IMR-90 (cell line): ENCODE measurements at regions not wholly inside any gene's neighbourhood (a gene's known extent, or its start where the extent isn't known, plus 50 kb on each side); places are given as distances from the start of the nearest gene placed in this dataset.

Experiments
- ATAC-seq: fragments of 200-7000 bp; cut with Tn5 transposase; 2 replicates; pipeline ENCODE4 v1.9.1; 2020; ENCODE audit warnings: low read depth, mild to moderate bottlenecking, moderate library complexity
- BruUV-seq: library from RNA; stranded (reverse); fragments of 400-500 nt; replicated peaks from 2 replicates; lab custom pipeline; 2021; lab: Mats Ljungman, UMichigan
- CTCF ChIA-PET: fragments of 300-600 bp; formaldehyde crosslinking; extraction: SDS; loops from one replicate; lab custom pipeline; 2021; ENCODE audit warnings: antibody characterized with exemption; lab: Yijun Ruan, JAX
- POLR2A ChIA-PET: fragments of 300-600 bp; sonication (Branson Sonifier 250); formaldehyde crosslinking; loops from one replicate; lab custom pipeline; 2022; ENCODE audit warnings: antibody characterized with exemption; ENCODE audit not compliant: unreplicated experiment; lab: Charles Lee
- DNase-seq: peaks from one replicate; pipeline ENCODE4 v3.0.0; 2013
- H2AFZ ChIP-seq: replicated peaks from 2 replicates; pipeline ENCODE3; 2013; ENCODE audit warnings: low read length, mild to moderate bottlenecking; ENCODE audit not compliant: poor library complexity
- H2AK5ac ChIP-seq: 2 replicates; pipeline ENCODE4 v1.6.1; 2013; ENCODE audit warnings: low read depth, low read length, inconsistent platforms
- H2AK9ac ChIP-seq: replicated peaks from 2 replicates; pipeline ENCODE3; 2013; ENCODE audit warnings: mild to moderate bottlenecking, low read depth, low read length, moderate library complexity; ENCODE audit not compliant: poor library complexity
- H2BK120ac ChIP-seq: 2 replicates; pipeline ENCODE4 v1.6.1; 2013; ENCODE audit warnings: low read depth, low read length, inconsistent platforms
- H2BK15ac ChIP-seq: 3 replicates; pipeline ENCODE4 v1.6.1; 2013; ENCODE audit warnings: low read depth, low read length, inconsistent platforms
- H2BK20ac ChIP-seq: 2 replicates; pipeline ENCODE4 v1.6.1; 2013; ENCODE audit warnings: low read depth, mild to moderate bottlenecking, inconsistent platforms, low read length, moderate library complexity
- H2BK5ac ChIP-seq: 2 replicates; pipeline ENCODE4 v1.6.1; 2013; ENCODE audit warnings: mild to moderate bottlenecking, low read depth, low read length, inconsistent platforms; ENCODE audit not compliant: poor library complexity, severe bottlenecking
- H3K14ac ChIP-seq: replicated peaks from 2 replicates; pipeline ENCODE4 v1.6.1; 2013; ENCODE audit warnings: low read depth, low read length, inconsistent platforms
- H3K18ac ChIP-seq: 2 replicates; pipeline ENCODE4 v1.6.1; 2013; ENCODE audit warnings: low read depth, low read length, control low read depth
- H3K23ac ChIP-seq: 2 replicates; pipeline ENCODE4 v1.6.1; 2013; ENCODE audit warnings: low read depth, low read length, inconsistent platforms
- H3K27ac ChIP-seq: 2 replicates; pipeline ENCODE4 v1.5.1; 2013; ENCODE audit warnings: mild to moderate bottlenecking, control low read depth, low read length; ENCODE audit not compliant: insufficient read depth
- H3K27me3 ChIP-seq: 2 replicates; pipeline ENCODE4 v1.6.1; 2013; ENCODE audit warnings: low read length; ENCODE audit not compliant: control insufficient read depth, insufficient read depth
- H3K36me3 ChIP-seq: 2 replicates; pipeline ENCODE4 v1.6.1; 2013; ENCODE audit warnings: low read length, mixed read lengths; ENCODE audit not compliant: control insufficient read depth, insufficient read depth
- H3K4ac ChIP-seq: 2 replicates; pipeline ENCODE4 v1.6.1; 2013; ENCODE audit warnings: low read depth, low read length, inconsistent platforms
- H3K4me1 ChIP-seq: 2 replicates; pipeline ENCODE4 v1.6.1; 2013; ENCODE audit warnings: low read length, mixed read lengths; ENCODE audit not compliant: control insufficient read depth, insufficient read depth
- H3K4me2 ChIP-seq: 2 replicates; pipeline ENCODE4 v1.6.1; 2013; ENCODE audit warnings: low read depth, mild to moderate bottlenecking, control low read depth, low read length, moderate library complexity
- H3K4me3 ChIP-seq: 2 replicates; pipeline ENCODE4 v1.5.1; 2013; ENCODE audit warnings: low read depth, mild to moderate bottlenecking, control low read depth, low read length, moderate library complexity; ENCODE audit not compliant: insufficient read depth
- H3K56ac ChIP-seq: 2 replicates; pipeline ENCODE4 v1.6.1; 2013; ENCODE audit warnings: low read length, inconsistent platforms; ENCODE audit not compliant: insufficient read depth; ENCODE audit errors: extremely low read depth
- H3K79me1 ChIP-seq, 2 experiments: 2 replicates each; pipeline ENCODE4 v1.6.1; 2013; ENCODE audit warnings: low read length in 2 of 2, inconsistent platforms in 1 of 2, low read depth in 1 of 2
- H3K9ac ChIP-seq: 2 replicates; pipeline ENCODE4 v1.6.1; 2013; ENCODE audit warnings: low read depth, low read length, control low read depth
- H3K9me1 ChIP-seq: 2 replicates; pipeline ENCODE4 v1.6.1; 2013; ENCODE audit warnings: low read length, inconsistent platforms; ENCODE audit not compliant: insufficient read depth
- H3K9me3 ChIP-seq: 2 replicates; pipeline ENCODE4 v1.6.1; 2013; ENCODE audit warnings: low read length; ENCODE audit not compliant: control insufficient read depth, insufficient read depth
- H4K20me1 ChIP-seq: 2 replicates; pipeline ENCODE4 v1.6.1; 2013; ENCODE audit warnings: low read length, inconsistent platforms; ENCODE audit not compliant: insufficient read depth
- H4K5ac ChIP-seq: 2 replicates; pipeline ENCODE4 v1.6.1; 2013; ENCODE audit warnings: mild to moderate bottlenecking, low read depth, low read length, control low read depth
- H4K8ac ChIP-seq, 2 experiments: 2 replicates each; pipeline ENCODE4 v1.6.1; 2013; ENCODE audit warnings: low read depth in 2 of 2, low read length in 2 of 2, control low read depth in 1 of 2, inconsistent platforms in 1 of 2
- H4K91ac ChIP-seq: 2 replicates; pipeline ENCODE4 v1.6.1; 2013; ENCODE audit warnings: low read depth, low read length, inconsistent platforms; ENCODE audit not compliant: insufficient read depth
- BHLHE40 ChIP-seq: fragments of 150-350 bp; IDR thresholded peaks from 2 replicates; pipeline ENCODE4 v1.6.1; 2016; ENCODE audit warnings: mild to moderate bottlenecking, low read depth, low read length
- CEBPB ChIP-seq: IDR thresholded peaks from 2 replicates; pipeline ENCODE4 v1.6.1; 2012; ENCODE audit warnings: low read depth, low read length, improper control_type of control experiment
- CHD1 ChIP-seq: IDR thresholded peaks from 2 replicates; pipeline ENCODE4 v1.6.1; 2012; ENCODE audit warnings: low read depth, low read length, improper control_type of control experiment
- FOS ChIP-seq: fragments of 150-350 bp; IDR thresholded peaks from 2 replicates; pipeline ENCODE4 v1.6.1; 2016; ENCODE audit warnings: low read depth, low read length
- MXI1 ChIP-seq: IDR thresholded peaks from 2 replicates; pipeline ENCODE4 v1.6.1; 2012; ENCODE audit warnings: low read depth, mild to moderate bottlenecking, low read length, moderate library complexity, borderline replicate concordance
- NFE2L2 ChIP-seq: fragments of 150-350 bp; IDR thresholded peaks from 2 replicates; pipeline ENCODE4 v1.6.1; 2016; ENCODE audit warnings: low read depth, mild to moderate bottlenecking, low read length
- POLR2A ChIP-seq: IDR thresholded peaks from 2 replicates; pipeline ENCODE4 v1.6.1; 2012; ENCODE audit warnings: mild to moderate bottlenecking, low read depth, low read length
- RAD21 ChIP-seq: IDR thresholded peaks from 2 replicates; pipeline ENCODE4 v1.6.1; 2012; ENCODE audit warnings: low read length, improper control_type of control experiment
- RCOR1 ChIP-seq: IDR thresholded peaks from 2 replicates; pipeline ENCODE4 v1.6.1; 2012; ENCODE audit warnings: mild to moderate bottlenecking, low read length, improper control_type of control experiment; ENCODE audit not compliant: insufficient replicate concordance
- RFX5 ChIP-seq: IDR thresholded peaks from 2 replicates; pipeline ENCODE4 v1.8.0; 2012; ENCODE audit warnings: low read depth, mild to moderate bottlenecking, low read length, moderate library complexity
- SMC3 ChIP-seq: fragments of 150-350 bp; IDR thresholded peaks from 2 replicates; pipeline ENCODE4 v1.6.1; 2016; ENCODE audit warnings: low read depth, mild to moderate bottlenecking, antibody characterized with exemption, low read length, moderate library complexity
- WGBS, 2 experiments: methylation state at CpG; one replicate each; pipeline versions ENCODE4 v1.1.5 to v1.1.7; 2013; ENCODE audit warnings: missing lambda C conversion rate in 2 of 2; ENCODE audit not compliant: insufficient read length in 1 of 2; ENCODE audit errors: extremely low coverage in 2 of 2; 5-methylcytosine and 5-hydroxymethylcytosine counted together
- dilution Hi-C: fragments of 300-500 bp; cut with HindIII; formaldehyde crosslinking; loops from one replicate; pipeline ENCODE4 v1.14.3; 2018; ENCODE audit warnings: low sequenced_read_pairs; ENCODE audit not compliant: unreplicated experiment
- in situ Hi-C: fragments of 300-500 bp; cut with MboI; formaldehyde crosslinking; loops from 3 replicates; pipeline ENCODE4 v1.14.3; 2019; ENCODE audit warnings: low sequenced_read_pairs, inconsistent platforms, mixed read lengths
- intact Hi-C: fragments of 100-400 bp; cut with micrococcal nuclease; formaldehyde crosslinking; loops from 2 replicates; pipeline ENCODE4 v1.10.0; 2022
- TF ChIP-seq, protein P1 (sequence below): fragments of 150-350 bp; IDR thresholded peaks from 2 replicates; pipeline ENCODE4 v1.6.1; 2017; ENCODE audit warnings: mild to moderate bottlenecking, antibody characterized with exemption, low read length, low read depth
- TF ChIP-seq, protein P2 (sequence below): conservative IDR thresholded peaks from 2 replicates; pipeline ENCODE4 v1.5.1; 2012; ENCODE audit warnings: mild to moderate bottlenecking, low read depth, low read length, improper control_type of control experiment

DNA sequence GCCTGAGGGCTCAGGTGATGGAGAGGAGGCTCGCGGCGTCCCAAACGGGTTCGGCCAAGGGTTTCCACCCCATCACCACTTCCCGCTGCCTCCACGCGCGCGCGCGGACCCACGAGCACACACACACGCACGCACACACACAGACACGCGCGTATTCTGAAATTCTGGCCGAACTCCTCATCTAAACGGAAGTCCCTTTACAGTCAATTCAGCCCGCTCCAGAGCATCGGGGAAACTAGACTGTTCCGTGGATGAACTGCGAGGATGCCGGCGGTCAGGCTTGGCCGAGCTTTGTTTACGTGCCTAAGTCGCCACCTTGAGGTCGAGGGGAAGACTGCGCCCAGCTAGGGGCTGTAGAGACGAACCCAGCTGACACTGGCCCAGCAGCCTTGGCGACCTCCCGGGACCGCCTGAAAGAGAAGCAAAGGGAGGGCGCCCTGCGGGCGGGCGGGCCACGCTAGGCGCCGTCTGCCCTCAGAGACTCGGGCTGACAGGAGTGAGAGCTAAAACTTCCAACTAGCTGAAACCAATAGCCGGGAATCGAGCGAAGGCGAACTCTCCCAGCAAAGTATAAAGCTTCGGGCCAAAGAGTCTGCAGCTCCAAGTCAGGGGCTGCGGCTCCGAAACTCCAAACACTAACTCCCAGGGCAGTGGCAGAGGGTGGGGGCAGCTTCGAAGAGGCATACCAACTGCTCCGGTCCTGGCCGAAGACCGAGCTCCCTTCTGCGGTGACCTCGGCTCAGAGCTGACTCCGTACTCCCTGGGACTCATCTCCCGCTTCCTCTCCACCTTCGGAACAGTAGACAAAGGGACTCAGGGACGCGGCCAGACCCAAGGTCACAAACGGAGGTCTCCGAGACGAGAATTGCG lies 124.7 kb upstream of the C11orf58 start (continued):
- TF ChIP-seq NFE2L2 (no peak), CHD1 (no peak), RFX5 (no peak)

DNA sequence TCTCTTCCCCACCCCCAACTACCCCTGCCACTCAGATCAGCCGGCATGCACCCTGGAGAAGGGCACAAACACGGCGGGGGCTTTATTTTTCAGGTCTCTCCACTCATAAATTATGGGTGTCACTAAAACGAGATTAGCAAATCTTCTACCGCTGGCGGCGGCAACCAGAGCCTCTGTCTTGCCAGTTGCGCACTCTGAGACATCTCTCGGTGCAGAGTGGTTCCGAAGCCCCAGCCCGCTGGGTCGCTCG lies 125.3 kb upstream of the C11orf58 start:
- H2BK20ac ChIP-seq, result peak overlapping the region; percentile 48; the same call in 1 of the 2 replicates
- no peak for DNase-seq
- intact Hi-C loops (loop anchor here (1.0 to 2.0 kb wide), 3 partner anchors 786 to 1286 kb away; no protein-coding TSS in a partner anchor), in situ Hi-C loops (loop anchor here (10.0 kb wide), 1 partner anchor 1278 kb away; no protein-coding TSS in a partner anchor), dilution Hi-C loops (no loop called here)
- H3K9ac ChIP-seq, result peak overlapping the region; percentile 48
- H3K4me2 ChIP-seq, result peak overlapping the region; percentile 99
- H3K56ac ChIP-seq, result peak overlapping the region; percentile 69; the same call in 1 of the 2 replicates
- H3K9me1 ChIP-seq, result no peaks in the 10 kb centered on the region
- no CpG with 5 or more reads among the region's 13 CpGs for WGBS, 2 experiments
- ATAC-seq, result peak; percentile 35
- H4K5ac ChIP-seq, result peak overlapping the region; percentile 16; the same call in 1 of the 2 replicates
- 0 out of 4 replicates have a peak, but pooled peaks cover 0 to 2% of the 10 kb centered on the region in 2 experiments for H3K79me1 ChIP-seq
- H3K14ac ChIP-seq, result peak overlapping the region; percentile 55
- peak overlapping the region; percentile 79 for H3K4ac ChIP-seq
- peak overlapping the region; percentile 69; the same call in 1 of the 3 replicates for H2BK15ac ChIP-seq
- peak overlapping the region; percentile 57 for H2AK9ac ChIP-seq
- H3K27ac ChIP-seq, result peak overlapping the region; percentile 32
- H4K20me1 ChIP-seq, result no peaks in the 10 kb centered on the region
- CTCF ChIA-PET, result interaction anchor here (0.9 to 1.8 kb wide), 7 partner anchors 10 to 1285 kb away, joined by 3 to 10 read pairs (median 4); no protein-coding TSS in a partner anchor
- H2AK5ac ChIP-seq, result no peak overlapping the region
- no peaks in the 10 kb centered on the region for H3K36me3 ChIP-seq
- H4K91ac ChIP-seq, result peak overlapping the region; percentile 65
- POLR2A ChIA-PET, result no interaction called here
- peaks cover 5% of the 10 kb centered on the region; the same call in 1 of the 2 replicates for H3K4me1 ChIP-seq
- peak overlapping the region; percentile 91 for H3K23ac ChIP-seq
- peak overlapping the region; percentile 67 for H3K4me3 ChIP-seq
- no peaks in the 10 kb centered on the region for H3K9me3 ChIP-seq
- H2BK120ac ChIP-seq, result peak overlapping the region; percentile 59
- H3K18ac ChIP-seq, result peak overlapping the region; percentile 43; the same call in 1 of the 2 replicates
- 0 out of 2 replicates have a peak, but pooled peaks cover 2% of the 10 kb centered on the region for H3K27me3 ChIP-seq
- peak overlapping the region; percentile 95 for H2AFZ ChIP-seq
- no TSS peak for BruUV-seq
- H4K8ac ChIP-seq, result peak overlapping the region; percentile 1 to 19; a peak in 2 of 4 replicates
- H2BK5ac ChIP-seq, result no peak overlapping the region
- TF ChIP-seq RFX5 (no peak), CHD1 (no peak), CEBPB (no peak), RAD21 (no peak), FOS (no peak), NFE2L2 (no peak), BHLHE40 (no peak), RCOR1 (no peak), POLR2A (no peak), MXI1 (no peak), SMC3 (no peak)
- TF ChIP-seq, protein P1, sequence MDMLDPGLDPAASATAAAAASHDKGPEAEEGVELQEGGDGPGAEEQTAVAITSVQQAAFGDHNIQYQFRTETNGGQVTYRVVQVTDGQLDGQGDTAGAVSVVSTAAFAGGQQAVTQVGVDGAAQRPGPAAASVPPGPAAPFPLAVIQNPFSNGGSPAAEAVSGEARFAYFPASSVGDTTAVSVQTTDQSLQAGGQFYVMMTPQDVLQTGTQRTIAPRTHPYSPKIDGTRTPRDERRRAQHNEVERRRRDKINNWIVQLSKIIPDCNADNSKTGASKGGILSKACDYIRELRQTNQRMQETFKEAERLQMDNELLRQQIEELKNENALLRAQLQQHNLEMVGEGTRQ, result no peak
- TF ChIP-seq, protein P2, sequence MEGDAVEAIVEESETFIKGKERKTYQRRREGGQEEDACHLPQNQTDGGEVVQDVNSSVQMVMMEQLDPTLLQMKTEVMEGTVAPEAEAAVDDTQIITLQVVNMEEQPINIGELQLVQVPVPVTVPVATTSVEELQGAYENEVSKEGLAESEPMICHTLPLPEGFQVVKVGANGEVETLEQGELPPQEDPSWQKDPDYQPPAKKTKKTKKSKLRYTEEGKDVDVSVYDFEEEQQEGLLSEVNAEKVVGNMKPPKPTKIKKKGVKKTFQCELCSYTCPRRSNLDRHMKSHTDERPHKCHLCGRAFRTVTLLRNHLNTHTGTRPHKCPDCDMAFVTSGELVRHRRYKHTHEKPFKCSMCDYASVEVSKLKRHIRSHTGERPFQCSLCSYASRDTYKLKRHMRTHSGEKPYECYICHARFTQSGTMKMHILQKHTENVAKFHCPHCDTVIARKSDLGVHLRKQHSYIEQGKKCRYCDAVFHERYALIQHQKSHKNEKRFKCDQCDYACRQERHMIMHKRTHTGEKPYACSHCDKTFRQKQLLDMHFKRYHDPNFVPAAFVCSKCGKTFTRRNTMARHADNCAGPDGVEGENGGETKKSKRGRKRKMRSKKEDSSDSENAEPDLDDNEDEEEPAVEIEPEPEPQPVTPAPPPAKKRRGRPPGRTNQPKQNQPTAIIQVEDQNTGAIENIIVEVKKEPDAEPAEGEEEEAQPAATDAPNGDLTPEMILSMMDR, result no peak
